GM19468 (cell line): ENCODE measurements at regions not wholly inside any gene's neighbourhood (a gene's known extent, or its start where the extent isn't known, plus 50 kb on each side); places are given as distances from the start of the nearest gene placed in this dataset.

ENCODE experiments used
- ATAC-seq: cut with Tn5 transposase; IDR thresholded peaks from one replicate; pipeline ENCODE4 v1.9.1; 2021; ENCODE audit warnings: mild to moderate bottlenecking, moderate library complexity, moderate number of reproducible peaks; ENCODE audit not compliant: unreplicated experiment; ENCODE audit errors: extremely low read depth

GRCh38 chr2:128789221-128789620, 470.6 kb upstream of the HS6ST1 start:
- ATAC-seq, result no peak

- ATAC-seq, result no peak
Measured at GRCh38 chr2:128789776-128790455, 471.2 kb upstream of the HS6ST1 start.

- no peak for ATAC-seq
Measured at GRCh38 chr2:128790541-128791001, 471.9 kb upstream of the HS6ST1 start.

- ATAC-seq, result no peak
Measured at GRCh38 chr2:128791120-128791984, 472.7 kb upstream of the HS6ST1 start.

- no peak for ATAC-seq
Measured at GRCh38 chr2:128791985-128792320, 473.3 kb upstream of the HS6ST1 start.

GRCh38 chr2:128792476-128793054, 473.9 kb upstream of the HS6ST1 start:
- ATAC-seq, result no peak

- no peak for ATAC-seq
Measured at GRCh38 chr2:128793404-128793803, 474.7 kb upstream of the HS6ST1 start.

GRCh38 chr2:128794285-128794684, 475.6 kb upstream of the HS6ST1 start:
- no peak for ATAC-seq

- ATAC-seq, result no peak
Measured at GRCh38 chr2:128796321-128796720, 477.7 kb upstream of the HS6ST1 start.

- no peak for ATAC-seq
Measured at GRCh38 chr2:128797092-128797491, 478.4 kb upstream of the HS6ST1 start.

GRCh38 chr2:128797533-128797932, 478.9 kb upstream of the HS6ST1 start:
- peak; percentile 21 for ATAC-seq

GRCh38 chr2:128797937-128798336, 479.3 kb upstream of the HS6ST1 start:
- peak; percentile 82 for ATAC-seq

- ATAC-seq, result no peak
Measured at GRCh38 chr2:128798502-128799283, 480.0 kb upstream of the HS6ST1 start.

GRCh38 chr2:128799284-128799552, 480.6 kb upstream of the HS6ST1 start:
- no peak for ATAC-seq

GRCh38 chr2:128799730-128800129, 481.1 kb upstream of the HS6ST1 start:
- no peak for ATAC-seq

GRCh38 chr2:128801576-128801975, 482.9 kb upstream of the HS6ST1 start:
- ATAC-seq, result no peak

- no peak for ATAC-seq
Measured at GRCh38 chr2:128803222-128803621, 484.6 kb upstream of the HS6ST1 start.

- no peak for ATAC-seq
Measured at GRCh38 chr2:128805237-128805636, 486.6 kb upstream of the HS6ST1 start.

GRCh38 chr2:128805918-128806317, 487.2 kb upstream of the HS6ST1 start:
- no peak for ATAC-seq

GRCh38 chr2:128807317-128807716, 488.6 kb upstream of the HS6ST1 start:
- ATAC-seq, result no peak
